Panc1 (cell line): ENCODE measurements at regions not wholly inside any gene's neighbourhood (a gene's known extent, or its start where the extent isn't known, plus 50 kb on each side); places are given as distances from the start of the nearest gene placed in this dataset.

Experiments used
- ATAC-seq: fragments of 200-7000 bp; cut with Tn5 transposase; 2 replicates; pipeline ENCODE4 v1.9.1; 2020; ENCODE audit warnings: mild to moderate bottlenecking, moderate library complexity
- BruUV-seq: library from RNA; stranded (reverse); fragments of 400-500 nt; replicated peaks from 2 replicates; lab custom pipeline; 2021; lab: Mats Ljungman, UMichigan
- CTCF ChIA-PET: fragments of 300-600 bp; sonication (Branson Sonifier 250); formaldehyde crosslinking; loops from one replicate; lab custom pipeline; 2022; ENCODE audit warnings: antibody characterized with exemption; lab: Charles Lee
- POLR2A ChIA-PET: fragments of 300-600 bp; sonication (Branson Sonifier 250); formaldehyde crosslinking; loops from one replicate; lab custom pipeline; 2022; ENCODE audit warnings: antibody characterized with exemption; lab: Charles Lee
- DNase-seq: peaks from one replicate; pipeline ENCODE4 v3.0.0-alpha.2; 2010; ENCODE audit warnings: low read depth, low spot score
- H3K27ac ChIP-seq: 2 replicates; pipeline ENCODE4 v1.5.1; 2011; ENCODE audit warnings: mild to moderate bottlenecking, low read length, inconsistent platforms
- H3K27me3 ChIP-seq: fragments of 200-500 bp; sonication (Bioruptor generic); 2 replicates; pipeline ENCODE4 v1.6.0; 2014; ENCODE audit warnings: low read length, inconsistent platforms; ENCODE audit not compliant: control insufficient read depth, insufficient read depth
- H3K36me3 ChIP-seq: fragments of 200-500 bp; sonication (Bioruptor generic); 2 replicates; pipeline ENCODE4 v1.5.1; 2014; ENCODE audit warnings: inconsistent platforms, mild to moderate bottlenecking, low read length, moderate library complexity; ENCODE audit not compliant: control insufficient read depth, insufficient read depth
- H3K4me1 ChIP-seq: 2 replicates; pipeline ENCODE4 v1.5.1; 2011; ENCODE audit warnings: inconsistent platforms, mild to moderate bottlenecking, low read length, moderate library complexity; ENCODE audit not compliant: control insufficient read depth, insufficient read depth
- H3K4me3 ChIP-seq, 2 experiments: 2 replicates each; pipeline ENCODE4 v1.5.1; 2011 to 2012; ENCODE audit warnings: low read depth in 2 of 2, low read length in 2 of 2, mild to moderate bottlenecking in 2 of 2, inconsistent platforms in 1 of 2, moderate library complexity in 1 of 2
- H3K9me3 ChIP-seq: fragments of 200-500 bp; sonication (Bioruptor generic); 2 replicates; pipeline ENCODE4 v1.5.1; 2014; ENCODE audit warnings: low read depth, mild to moderate bottlenecking, inconsistent platforms, low read length, moderate library complexity; ENCODE audit not compliant: control insufficient read depth, insufficient read depth
- CTCF ChIP-seq: fragments of 450-650 bp; IDR thresholded peaks from 2 replicates; pipeline ENCODE4 v1.5.1; 2017; ENCODE audit warnings: mild to moderate bottlenecking
- POLR2AphosphoS5 ChIP-seq: IDR thresholded peaks from 2 replicates; pipeline ENCODE4 v1.6.1; 2012; ENCODE audit warnings: mild to moderate bottlenecking, low read depth, low read length, moderate library complexity
- SIN3A ChIP-seq: IDR thresholded peaks from 2 replicates; pipeline ENCODE4 v1.6.1; 2012; ENCODE audit warnings: low read depth, mild to moderate bottlenecking, low read length, moderate library complexity, borderline replicate concordance; ENCODE audit not compliant: insufficient read depth
- TCF7L2 ChIP-seq: IDR thresholded peaks from 2 replicates; pipeline ENCODE4 v1.6.1; 2011; ENCODE audit warnings: mild to moderate bottlenecking, low read depth, low read length, inconsistent platforms
- in situ Hi-C: cut with HindIII; loops from 2 replicates; pipeline ENCODE4 v1.10.0; 2016; ENCODE audit warnings: low sequenced_read_pairs, low pct_unique_long_range_greater_than_20kb
- intact Hi-C: fragments of 100-400 bp; cut with micrococcal nuclease; formaldehyde crosslinking; loops from one replicate; pipeline ENCODE4 v1.10.0; 2022; ENCODE audit not compliant: unreplicated experiment
- TF ChIP-seq, protein P1 (sequence below), 2 experiments: IDR thresholded peaks; 2 replicates each; pipeline ENCODE4 v1.6.1; 2011 to 2012; ENCODE audit warnings: low read depth in 2 of 2, control low read depth in 1 of 2, low read length in 1 of 2, mild to moderate bottlenecking in 1 of 2, moderate library complexity in 1 of 2; ENCODE audit not compliant: insufficient read depth in 1 of 2

DNA sequence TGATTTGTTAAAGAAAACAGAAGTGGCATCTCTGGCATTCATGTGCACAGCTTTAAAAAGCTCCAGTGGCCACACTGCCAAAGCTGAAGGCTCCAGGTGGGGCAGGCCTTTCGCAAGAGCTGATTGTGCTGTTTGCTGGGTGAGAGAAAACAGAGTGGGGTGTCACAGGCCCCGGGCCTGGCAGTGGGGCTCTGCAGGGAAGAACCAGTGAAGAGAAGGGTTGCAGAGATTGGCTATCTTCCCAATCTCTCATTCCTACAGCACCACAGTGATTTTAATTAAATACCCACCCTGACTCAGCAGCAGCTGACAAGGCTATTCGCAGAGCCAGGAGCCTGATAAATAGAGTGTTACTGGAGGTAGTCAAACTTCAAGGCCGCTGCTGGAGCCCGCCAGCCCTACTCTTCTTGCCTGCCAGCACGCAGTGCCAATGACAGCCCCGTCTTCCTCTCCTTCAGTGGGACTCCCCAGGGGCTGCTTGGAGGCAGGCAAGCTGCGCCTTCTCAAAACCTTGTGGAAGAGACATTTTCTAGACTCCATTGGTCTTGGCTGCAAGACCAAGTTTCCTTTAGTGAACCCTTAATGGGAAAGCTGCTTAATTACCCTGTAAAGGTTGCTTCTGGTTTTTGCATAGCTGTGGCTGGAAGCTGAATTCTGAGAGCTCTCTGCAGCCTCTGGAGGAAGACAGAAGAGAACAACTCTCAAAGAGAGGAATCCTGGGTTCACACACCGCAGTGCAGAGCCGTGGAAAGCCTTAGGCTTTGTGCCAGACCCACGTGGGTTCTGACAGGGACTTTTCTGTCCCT is 225.8 kb upstream of the SLCO3A1 start:
- Histone ChIP-seq H3K27me3 (no peaks in the 10 kb centered on the region), H3K4me3 (no peak overlapping the region), H3K27ac (no peak overlapping the region), H3K4me1 (no peaks in the 10 kb centered on the region), H3K36me3 (no peaks in the 10 kb centered on the region), H3K9me3 (no peaks in the 10 kb centered on the region)
- POLR2A ChIA-PET: no interaction called here
- BruUV-seq: no TSS peak
- TF ChIP-seq POLR2AphosphoS5: no peak
- no peak for TF ChIP-seq SIN3A
- TF ChIP-seq CTCF: no peak
- no peak for TF ChIP-seq TCF7L2
- TF ChIP-seq, protein P1, sequence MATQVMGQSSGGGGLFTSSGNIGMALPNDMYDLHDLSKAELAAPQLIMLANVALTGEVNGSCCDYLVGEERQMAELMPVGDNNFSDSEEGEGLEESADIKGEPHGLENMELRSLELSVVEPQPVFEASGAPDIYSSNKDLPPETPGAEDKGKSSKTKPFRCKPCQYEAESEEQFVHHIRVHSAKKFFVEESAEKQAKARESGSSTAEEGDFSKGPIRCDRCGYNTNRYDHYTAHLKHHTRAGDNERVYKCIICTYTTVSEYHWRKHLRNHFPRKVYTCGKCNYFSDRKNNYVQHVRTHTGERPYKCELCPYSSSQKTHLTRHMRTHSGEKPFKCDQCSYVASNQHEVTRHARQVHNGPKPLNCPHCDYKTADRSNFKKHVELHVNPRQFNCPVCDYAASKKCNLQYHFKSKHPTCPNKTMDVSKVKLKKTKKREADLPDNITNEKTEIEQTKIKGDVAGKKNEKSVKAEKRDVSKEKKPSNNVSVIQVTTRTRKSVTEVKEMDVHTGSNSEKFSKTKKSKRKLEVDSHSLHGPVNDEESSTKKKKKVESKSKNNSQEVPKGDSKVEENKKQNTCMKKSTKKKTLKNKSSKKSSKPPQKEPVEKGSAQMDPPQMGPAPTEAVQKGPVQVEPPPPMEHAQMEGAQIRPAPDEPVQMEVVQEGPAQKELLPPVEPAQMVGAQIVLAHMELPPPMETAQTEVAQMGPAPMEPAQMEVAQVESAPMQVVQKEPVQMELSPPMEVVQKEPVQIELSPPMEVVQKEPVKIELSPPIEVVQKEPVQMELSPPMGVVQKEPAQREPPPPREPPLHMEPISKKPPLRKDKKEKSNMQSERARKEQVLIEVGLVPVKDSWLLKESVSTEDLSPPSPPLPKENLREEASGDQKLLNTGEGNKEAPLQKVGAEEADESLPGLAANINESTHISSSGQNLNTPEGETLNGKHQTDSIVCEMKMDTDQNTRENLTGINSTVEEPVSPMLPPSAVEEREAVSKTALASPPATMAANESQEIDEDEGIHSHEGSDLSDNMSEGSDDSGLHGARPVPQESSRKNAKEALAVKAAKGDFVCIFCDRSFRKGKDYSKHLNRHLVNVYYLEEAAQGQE (IDR thresholded peaks at IDR 0.05; ENCODE audit: insufficient read depth in 1 of 2, low read depth in 2 of 2, low read length in 1 of 2): no peak
- ATAC-seq (no peak), DNase-seq (no peak)
- CTCF ChIA-PET: no interaction called here
- in situ Hi-C loops (no loop called here), intact Hi-C loops (no loop called here)

- Histone ChIP-seq H3K36me3 (no peaks in the 10 kb centered on the region), H3K27me3 (no peaks in the 10 kb centered on the region), H3K27ac (no peak overlapping the region), H3K4me3 (no peak overlapping the region), H3K9me3 (no peaks in the 10 kb centered on the region), H3K4me1 (no peaks in the 10 kb centered on the region)
- in situ Hi-C loops (no loop called here), intact Hi-C loops (no loop called here)
- ChIA-PET POLR2A (no interaction called here), CTCF (no interaction called here)
- ATAC-seq: no peak
- TF ChIP-seq CTCF: no peak
- no TSS peak for BruUV-seq
- DNase-seq: no peak
Measured at GRCh38 chr15:91630090-91630489, 223.4 kb upstream of the SLCO3A1 start.
